ENCODE measurements at regions not wholly inside any gene's neighbourhood (a gene's known extent, or its start where the extent isn't known, plus 50 kb on each side); places are given as distances from the start of the nearest gene placed in this dataset.

- no peaks in the 10 kb centered on the region for H3K27me3 ChIP-seq (ENCODE audit: control insufficient read depth, insufficient read depth, low read length)
- no peaks in the 10 kb centered on the region for H3K4me1 ChIP-seq (ENCODE audit: control insufficient read depth, insufficient read depth, low read length)
These were observed 65.4 kb upstream of the RFLNA start for GRCh38 chr12:124229520-124229919.

DNA sequence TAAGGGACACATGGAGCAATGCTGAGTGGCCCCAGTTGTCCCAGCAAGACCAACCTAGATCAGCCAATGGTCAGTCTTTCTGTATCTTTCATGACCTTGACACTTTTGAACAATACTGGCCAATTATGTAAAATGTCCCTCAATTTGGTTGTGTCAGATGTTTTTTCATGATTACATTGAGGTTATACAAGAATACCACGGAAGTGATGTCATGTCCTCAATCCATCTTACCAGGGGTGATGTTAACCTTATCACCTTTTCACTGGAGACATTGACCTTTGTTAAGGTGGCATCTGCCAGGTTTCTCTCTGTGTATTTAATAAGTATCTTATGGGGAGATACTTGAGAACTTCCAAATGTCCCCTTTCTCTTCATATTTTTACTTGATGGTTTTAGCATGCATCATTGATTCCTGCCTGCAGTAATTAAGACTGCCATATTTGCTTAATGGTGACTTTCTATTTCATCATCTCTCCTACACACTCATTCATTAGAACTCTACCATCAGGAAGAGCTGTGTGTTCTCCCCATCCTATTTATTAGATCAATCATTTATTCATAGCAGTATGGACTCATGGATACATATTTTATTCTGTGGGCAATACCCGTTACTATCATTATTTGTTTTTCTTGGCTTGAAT is 64.7 kb upstream of the RFLNA start:
- no peaks in the 10 kb centered on the region for H3K4me1 ChIP-seq (ENCODE audit: control insufficient read depth, insufficient read depth, low read length)
- H3K36me3 ChIP-seq (ENCODE audit: control insufficient read depth, insufficient read depth, low read length): no peaks in the 10 kb centered on the region
- H3K27ac ChIP-seq (ENCODE audit: low read length): no peak overlapping the region
- no CpG with 5 or more reads among the region's 2 CpGs for WGBS (ENCODE audit: insufficient coverage, insufficient read length)
- H3K9me3 ChIP-seq (ENCODE audit: control insufficient read depth, insufficient read depth, low read length): no peaks in the 10 kb centered on the region
- DNase-seq (ENCODE audit: low read depth, low spot score): no peak
- no peaks in the 10 kb centered on the region for H3K27me3 ChIP-seq (ENCODE audit: control insufficient read depth, insufficient read depth, low read length)
- H3K4me3 ChIP-seq (ENCODE audit: low read length): no peak overlapping the region

More at GRCh38 chr12:124229520-124229919, 65.4 kb upstream of the RFLNA start:
- Histone ChIP-seq H3K27ac (ENCODE audit: low read length) (no peak overlapping the region), H3K36me3 (ENCODE audit: control insufficient read depth, insufficient read depth, low read length) (no peaks in the 10 kb centered on the region), H3K4me3 (ENCODE audit: low read length) (no peak overlapping the region), H3K9me3 (ENCODE audit: control insufficient read depth, insufficient read depth, low read length) (no peaks in the 10 kb centered on the region)
- DNase-seq (ENCODE audit: low read depth, low spot score): no peak

DNA sequence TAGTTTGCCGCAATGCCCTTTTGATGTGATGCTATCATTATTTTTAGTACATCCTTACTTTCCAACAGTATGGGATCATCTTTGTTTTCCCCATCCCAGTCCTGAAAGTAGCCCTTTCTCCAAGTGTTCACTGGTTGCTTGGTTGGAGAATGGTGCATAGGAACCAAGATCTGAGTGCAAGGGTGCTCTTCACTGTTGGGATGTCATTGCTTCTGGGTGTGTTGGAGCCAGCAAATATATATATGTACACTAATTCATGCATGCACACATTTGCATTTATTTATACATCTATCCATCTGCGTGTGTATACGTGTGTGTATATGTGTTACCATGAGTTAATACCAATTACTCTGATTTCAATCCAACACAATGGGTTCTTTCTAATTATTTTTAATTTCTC is 64.1 kb upstream of the RFLNA start:
- H3K27ac ChIP-seq (ENCODE audit: low read length): no peak overlapping the region
- no peaks in the 10 kb centered on the region for H3K9me3 ChIP-seq (ENCODE audit: control insufficient read depth, insufficient read depth, low read length)
- no peak overlapping the region for H3K4me3 ChIP-seq (ENCODE audit: low read length)
- H3K36me3 ChIP-seq (ENCODE audit: control insufficient read depth, insufficient read depth, low read length): no peaks in the 10 kb centered on the region
- DNase-seq (ENCODE audit: low read depth, low spot score): no peak
- H3K27me3 ChIP-seq (ENCODE audit: control insufficient read depth, insufficient read depth, low read length): no peaks in the 10 kb centered on the region
- WGBS (ENCODE audit: insufficient coverage, insufficient read length): no CpG with 5 or more reads among the region's 3 CpGs
- H3K4me1 ChIP-seq (ENCODE audit: control insufficient read depth, insufficient read depth, low read length): no peaks in the 10 kb centered on the region

DNA sequence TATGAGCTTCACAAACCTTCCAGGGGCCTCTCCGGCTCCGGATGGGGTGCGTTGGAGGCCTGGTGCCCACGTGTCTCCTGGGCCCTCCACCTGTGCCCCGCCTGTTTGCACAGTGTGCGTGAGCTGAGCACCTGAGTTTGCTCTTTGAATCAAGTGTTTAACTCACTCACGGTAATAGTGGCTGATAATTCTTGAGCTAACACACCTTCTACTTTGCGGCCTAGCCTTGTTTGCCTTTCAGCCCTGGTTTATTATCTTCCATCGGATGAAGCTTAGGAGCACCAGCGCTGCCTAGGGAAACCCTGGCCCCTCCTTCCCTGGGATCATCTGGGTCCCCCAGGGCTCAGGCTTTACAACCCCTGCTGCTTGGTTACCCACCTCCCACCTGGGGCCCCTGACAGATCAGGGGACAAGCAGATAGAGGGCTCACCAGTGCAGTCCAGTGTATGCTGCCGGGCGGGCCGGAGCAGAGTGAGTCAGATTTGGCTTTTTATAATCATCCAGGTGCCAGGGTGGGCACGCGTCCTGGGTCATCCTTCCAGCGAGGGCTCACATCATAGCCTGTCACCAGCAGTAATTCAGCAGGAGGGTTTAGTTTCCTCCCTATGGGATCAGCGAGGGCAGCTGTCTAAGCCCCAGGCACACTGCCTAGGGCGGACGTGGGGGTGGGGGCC is 62.8 kb upstream of the RFLNA start:
- Histone ChIP-seq H3K9me3 (ENCODE audit: control insufficient read depth, insufficient read depth, low read length) (no peaks in the 10 kb centered on the region), H3K36me3 (ENCODE audit: control insufficient read depth, insufficient read depth, low read length) (no peaks in the 10 kb centered on the region), H3K4me3 (ENCODE audit: low read length) (no peak overlapping the region), H3K4me1 (ENCODE audit: control insufficient read depth, insufficient read depth, low read length) (no peaks in the 10 kb centered on the region), H3K27me3 (ENCODE audit: control insufficient read depth, insufficient read depth, low read length) (no peaks in the 10 kb centered on the region), H3K27ac (ENCODE audit: low read length) (no peak overlapping the region)
- no CpG with 5 or more reads among the region's 19 CpGs for WGBS (ENCODE audit: insufficient coverage, insufficient read length)
- DNase-seq (ENCODE audit: low read depth, low spot score): no peak

DNA sequence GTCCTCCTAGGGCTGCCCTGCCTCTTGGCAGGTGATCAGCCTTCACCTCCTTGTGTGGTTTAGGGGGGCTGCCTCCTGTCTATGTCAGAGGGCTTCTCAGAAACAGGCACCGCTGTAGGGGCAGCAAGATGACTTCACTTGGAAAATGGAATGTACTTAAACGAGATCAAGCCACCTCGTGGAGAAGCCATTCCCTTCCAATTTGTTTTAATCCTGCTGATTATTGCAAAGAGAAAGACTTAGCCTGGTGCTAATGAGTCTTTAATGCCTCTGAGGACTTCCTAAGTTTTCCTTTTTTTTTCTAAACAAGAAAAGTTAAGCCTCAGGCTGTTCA is 62.3 kb upstream of the RFLNA start:
- no peaks in the 10 kb centered on the region for H3K27me3 ChIP-seq (ENCODE audit: control insufficient read depth, insufficient read depth, low read length)
- no peaks in the 10 kb centered on the region for H3K9me3 ChIP-seq (ENCODE audit: control insufficient read depth, insufficient read depth, low read length)
- H3K4me3 ChIP-seq (ENCODE audit: low read length): no peak overlapping the region
- H3K36me3 ChIP-seq (ENCODE audit: control insufficient read depth, insufficient read depth, low read length): no peaks in the 10 kb centered on the region
- H3K27ac ChIP-seq (ENCODE audit: low read length): no peak overlapping the region
- no peaks in the 10 kb centered on the region for H3K4me1 ChIP-seq (ENCODE audit: control insufficient read depth, insufficient read depth, low read length)
- no peak for DNase-seq (ENCODE audit: low read depth, low spot score)
- WGBS (ENCODE audit: insufficient coverage, insufficient read length): no CpG with 5 or more reads among the region's 3 CpGs

DNA sequence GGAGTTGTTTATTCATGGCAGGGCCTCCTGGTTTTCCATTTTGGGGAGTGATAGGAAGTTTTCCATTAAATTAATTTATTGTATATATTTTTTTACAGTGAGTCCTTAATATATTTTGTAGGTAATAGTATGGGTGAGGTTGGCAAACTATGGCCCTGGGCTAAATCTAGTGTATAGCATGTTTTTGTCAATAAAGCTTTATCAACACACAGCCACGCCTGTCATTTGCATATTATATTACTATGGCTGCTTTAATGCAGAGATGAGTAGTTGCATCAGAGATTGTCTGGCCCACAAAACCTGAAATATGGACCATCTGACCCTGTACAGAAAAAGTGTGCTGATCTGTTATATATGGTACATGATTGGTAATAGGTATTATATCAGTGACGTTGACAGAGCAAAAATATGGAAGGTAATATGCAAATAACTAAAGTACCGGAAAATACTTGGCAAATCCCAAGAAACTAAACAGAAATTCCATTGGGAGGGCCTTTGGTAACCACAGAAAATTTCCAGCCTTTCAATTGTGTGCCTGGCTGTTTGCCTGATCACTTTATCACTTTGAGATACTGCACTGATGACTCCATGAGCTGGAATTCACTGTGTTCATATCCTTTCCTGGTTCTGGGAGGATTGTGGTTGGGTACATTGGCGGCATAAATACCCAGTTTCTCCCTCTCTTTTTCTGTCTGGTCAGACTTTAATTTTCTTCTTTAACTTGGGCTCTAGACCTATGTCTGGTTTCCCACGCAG is 61.7 kb upstream of the RFLNA start:
- H3K36me3 ChIP-seq (ENCODE audit: control insufficient read depth, insufficient read depth, low read length): no peaks in the 10 kb centered on the region
- H3K27ac ChIP-seq (ENCODE audit: low read length): no peak overlapping the region
- no CpG with 5 or more reads among the region's 5 CpGs for WGBS (ENCODE audit: insufficient coverage, insufficient read length)
- H3K4me1 ChIP-seq (ENCODE audit: control insufficient read depth, insufficient read depth, low read length): no peaks in the 10 kb centered on the region
- no peak overlapping the region for H3K4me3 ChIP-seq (ENCODE audit: low read length)
- DNase-seq (ENCODE audit: low read depth, low spot score): no peak
- H3K27me3 ChIP-seq (ENCODE audit: control insufficient read depth, insufficient read depth, low read length): no peaks in the 10 kb centered on the region
- H3K9me3 ChIP-seq (ENCODE audit: control insufficient read depth, insufficient read depth, low read length): no peaks in the 10 kb centered on the region

GRCh38 chr12:124233846-124234640 is 60.9 kb upstream of the RFLNA start:
- WGBS (ENCODE audit: insufficient coverage, insufficient read length): no CpG with 5 or more reads among the region's 8 CpGs
- no peak for DNase-seq (ENCODE audit: low read depth, low spot score)
- no peaks in the 10 kb centered on the region for H3K4me1 ChIP-seq (ENCODE audit: control insufficient read depth, insufficient read depth, low read length)

GRCh38 chr12:124236625-124237031 is 58.3 kb upstream of the RFLNA start:
- H3K27me3 ChIP-seq (ENCODE audit: control insufficient read depth, insufficient read depth, low read length): no peaks in the 10 kb centered on the region
- no peak overlapping the region for H3K4me3 ChIP-seq (ENCODE audit: low read length)
- H3K9me3 ChIP-seq (ENCODE audit: control insufficient read depth, insufficient read depth, low read length): no peaks in the 10 kb centered on the region
- H3K4me1 ChIP-seq (ENCODE audit: control insufficient read depth, insufficient read depth, low read length): peaks cover under 1% of the 10 kb centered on the region; the same call in 1 of the 2 replicates
- no peaks in the 10 kb centered on the region for H3K36me3 ChIP-seq (ENCODE audit: control insufficient read depth, insufficient read depth, low read length)
- no CpG with 5 or more reads among the region's 5 CpGs for WGBS (ENCODE audit: insufficient coverage, insufficient read length)
- DNase-seq (ENCODE audit: low read depth, low spot score): no peak
- no peak overlapping the region for H3K27ac ChIP-seq (ENCODE audit: low read length)

More at GRCh38 chr12:124233846-124234640, 60.9 kb upstream of the RFLNA start:
- Histone ChIP-seq H3K27me3 (ENCODE audit: control insufficient read depth, insufficient read depth, low read length) (no peaks in the 10 kb centered on the region), H3K9me3 (ENCODE audit: control insufficient read depth, insufficient read depth, low read length) (no peaks in the 10 kb centered on the region), H3K36me3 (ENCODE audit: control insufficient read depth, insufficient read depth, low read length) (no peaks in the 10 kb centered on the region), H3K4me3 (ENCODE audit: low read length) (no peak overlapping the region), H3K27ac (ENCODE audit: low read length) (no peak overlapping the region)

GRCh38 chr12:124238886-124239285 is 56.0 kb upstream of the RFLNA start:
- no peak for DNase-seq (ENCODE audit: low read depth, low spot score)
- peaks cover 1% of the 10 kb centered on the region; the same call in 1 of the 2 replicates for H3K4me1 ChIP-seq (ENCODE audit: control insufficient read depth, insufficient read depth, low read length)
- no peak overlapping the region for H3K4me3 ChIP-seq (ENCODE audit: low read length)
- WGBS (ENCODE audit: insufficient coverage, insufficient read length): no CpG with 5 or more reads among the region's 4 CpGs
- H3K9me3 ChIP-seq (ENCODE audit: control insufficient read depth, insufficient read depth, low read length): no peaks in the 10 kb centered on the region
- no peak overlapping the region for H3K27ac ChIP-seq (ENCODE audit: low read length)
- H3K27me3 ChIP-seq (ENCODE audit: control insufficient read depth, insufficient read depth, low read length): no peaks in the 10 kb centered on the region
- no peaks in the 10 kb centered on the region for H3K36me3 ChIP-seq (ENCODE audit: control insufficient read depth, insufficient read depth, low read length)

DNA sequence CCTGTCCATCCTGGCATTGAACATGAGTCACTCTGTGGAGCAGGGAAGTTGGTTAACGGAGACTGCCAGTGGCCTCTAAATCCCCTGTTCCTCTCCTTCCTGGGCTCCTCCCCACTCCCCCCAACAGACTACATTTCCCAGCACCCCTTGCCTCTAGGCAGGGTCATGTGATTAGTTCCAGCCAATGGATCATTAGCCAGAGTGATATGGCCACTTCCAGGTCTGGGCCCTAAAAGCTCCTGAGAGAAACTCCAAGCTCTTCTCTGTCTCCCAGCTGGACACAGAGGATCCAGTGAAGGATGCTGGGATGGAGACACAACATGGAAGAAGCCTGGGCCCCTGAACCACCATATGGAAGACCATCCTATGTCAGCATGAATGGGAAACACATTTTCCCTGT is 54.4 kb upstream of the RFLNA start:
- WGBS (ENCODE audit: insufficient coverage, insufficient read length): no CpG with 5 or more reads among the region's 1 CpG
- no peaks in the 10 kb centered on the region for H3K9me3 ChIP-seq (ENCODE audit: control insufficient read depth, insufficient read depth, low read length)
- no peak overlapping the region for H3K27ac ChIP-seq (ENCODE audit: low read length)
- H3K36me3 ChIP-seq (ENCODE audit: control insufficient read depth, insufficient read depth, low read length): no peaks in the 10 kb centered on the region
- DNase-seq (ENCODE audit: low read depth, low spot score): no peak
- peaks cover 1% of the 10 kb centered on the region; the same call in 1 of the 2 replicates for H3K4me1 ChIP-seq (ENCODE audit: control insufficient read depth, insufficient read depth, low read length)
- no peak overlapping the region for H3K4me3 ChIP-seq (ENCODE audit: low read length)
- no peaks in the 10 kb centered on the region for H3K27me3 ChIP-seq (ENCODE audit: control insufficient read depth, insufficient read depth, low read length)
